Psoas muscle (tissue), 7 donors: ENCODE measurements at regions not wholly inside any gene's neighbourhood (a gene's known extent, or its start where the extent isn't known, plus 50 kb on each side); places are given as distances from the start of the nearest gene placed in this dataset.

Experiments
- ATAC-seq, 4 donors: fragments of 200-7000 bp; cut with Tn5 transposase; one replicate each; pipeline ENCODE4 v1.9.1; 2020; ENCODE audit warnings: moderate library complexity in 3 of 4, mild to moderate bottlenecking in 2 of 4
- DNase-seq, 2 donors: peaks; one replicate each; pipeline ENCODE4 v3.0.0-alpha.2; 2020
- H3K27ac ChIP-seq: fragments of 200-600 bp; one replicate; pipeline ENCODE4 v1.8.0; 2022
- H3K27me3 ChIP-seq, 3 donors: fragments of 200-600 bp in 1 of 3; one replicate each; pipeline versions ENCODE4 v1.6.1 to v1.8.0; 2013 to 2022; ENCODE audit warnings: low read length in 2 of 3, mild to moderate bottlenecking in 2 of 3, moderate library complexity in 1 of 3; ENCODE audit not compliant: insufficient read depth in 3 of 3
- H3K36me3 ChIP-seq, 2 donors: fragments of 200-600 bp in 1 of 2; one replicate each; pipeline versions ENCODE4 v1.6.1 to v1.8.0; 2013 to 2022; ENCODE audit warnings: low read depth in 1 of 2, mild to moderate bottlenecking in 1 of 2, moderate library complexity in 1 of 2; ENCODE audit not compliant: insufficient read depth in 1 of 2
- H3K4me1 ChIP-seq: fragments of 200-600 bp; one replicate; pipeline ENCODE4 v1.8.0; 2022
- H3K4me3 ChIP-seq: fragments of 200-600 bp; one replicate; pipeline ENCODE4 v1.8.0; 2022; ENCODE audit warnings: mild to moderate bottlenecking
- H3K9me3 ChIP-seq: fragments of 200-600 bp; one replicate; pipeline ENCODE4 v1.8.0; 2022
- WGBS, 3 donors: extraction: QIAGEN DNeasy Blood & Tissue Kit; methylation state at CpG; one replicate each; pipeline versions ENCODE4 v1.1.6 to v1.1.7; 2013; 5-methylcytosine and 5-hydroxymethylcytosine counted together
- intact Hi-C, 2 donors: fragments of 100-400 bp; cut with DNase I; formaldehyde crosslinking; loops; one replicate each; pipeline versions ENCODE4 v1.11.0 to v1.14.2; 2022
- TF ChIP-seq, protein P1 (sequence below): fragments of 200-600 bp; IDR thresholded peaks from one replicate; pipeline ENCODE4 v1.8.0; 2022; ENCODE audit warnings: antibody characterized with exemption
- donor health status: healthy with polysubstance abuse.
- donor health status: DM: no; HTN: no; CAD: no; lungs with moderate emphysema.
- donor health status: Bipolar disorder and iron deficiency.
- donor health status: healthy.
- donor health status: DM: yes; HTN: yes; CAD: no.
- donor health status: DM: no; HTN: no; CAD: no.
- donor health status: DM: yes; HTN: yes; CAD: no.

DNA sequence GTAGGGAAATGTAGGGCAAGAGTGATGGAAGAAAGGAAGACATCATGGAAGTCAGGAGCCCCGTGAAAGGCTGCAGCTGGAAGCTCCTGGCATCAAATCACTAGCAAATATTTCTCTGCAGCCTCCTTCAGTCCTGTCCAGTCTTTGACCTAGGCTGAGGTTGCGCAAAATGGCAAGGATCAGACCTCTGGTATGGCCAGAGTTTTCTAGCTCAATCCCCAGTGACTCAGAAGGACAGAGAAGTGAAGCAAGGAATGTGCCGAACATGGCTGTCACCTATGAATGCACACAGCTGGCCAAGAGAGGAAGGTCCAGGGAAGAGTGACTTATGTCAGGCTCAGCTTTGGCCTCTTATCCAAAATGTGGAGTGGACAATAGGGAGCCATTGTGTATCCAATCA, 71.1 kb upstream of the PHOX2B start:
- Histone ChIP-seq H3K9me3 (no peaks in the 10 kb centered on the region), H3K4me1 (no peaks in the 10 kb centered on the region), H3K27me3 (peaks cover 0 to 32% (median under 1%) of the 10 kb centered on the region in 3 donors), H3K27ac (no peak overlapping the region), H3K36me3 (no peaks in the 10 kb centered on the region), H3K4me3 (no peak overlapping the region)
- no peak for DNase-seq
- intact Hi-C loops, result no loop called here
- 71 to 92% (median 80%) methylated on average over 3 of the region's 3 CpGs for WGBS, 3 donors
- ATAC-seq, result no peak
- TF ChIP-seq, protein P1, sequence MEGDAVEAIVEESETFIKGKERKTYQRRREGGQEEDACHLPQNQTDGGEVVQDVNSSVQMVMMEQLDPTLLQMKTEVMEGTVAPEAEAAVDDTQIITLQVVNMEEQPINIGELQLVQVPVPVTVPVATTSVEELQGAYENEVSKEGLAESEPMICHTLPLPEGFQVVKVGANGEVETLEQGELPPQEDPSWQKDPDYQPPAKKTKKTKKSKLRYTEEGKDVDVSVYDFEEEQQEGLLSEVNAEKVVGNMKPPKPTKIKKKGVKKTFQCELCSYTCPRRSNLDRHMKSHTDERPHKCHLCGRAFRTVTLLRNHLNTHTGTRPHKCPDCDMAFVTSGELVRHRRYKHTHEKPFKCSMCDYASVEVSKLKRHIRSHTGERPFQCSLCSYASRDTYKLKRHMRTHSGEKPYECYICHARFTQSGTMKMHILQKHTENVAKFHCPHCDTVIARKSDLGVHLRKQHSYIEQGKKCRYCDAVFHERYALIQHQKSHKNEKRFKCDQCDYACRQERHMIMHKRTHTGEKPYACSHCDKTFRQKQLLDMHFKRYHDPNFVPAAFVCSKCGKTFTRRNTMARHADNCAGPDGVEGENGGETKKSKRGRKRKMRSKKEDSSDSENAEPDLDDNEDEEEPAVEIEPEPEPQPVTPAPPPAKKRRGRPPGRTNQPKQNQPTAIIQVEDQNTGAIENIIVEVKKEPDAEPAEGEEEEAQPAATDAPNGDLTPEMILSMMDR, result no peak

DNA sequence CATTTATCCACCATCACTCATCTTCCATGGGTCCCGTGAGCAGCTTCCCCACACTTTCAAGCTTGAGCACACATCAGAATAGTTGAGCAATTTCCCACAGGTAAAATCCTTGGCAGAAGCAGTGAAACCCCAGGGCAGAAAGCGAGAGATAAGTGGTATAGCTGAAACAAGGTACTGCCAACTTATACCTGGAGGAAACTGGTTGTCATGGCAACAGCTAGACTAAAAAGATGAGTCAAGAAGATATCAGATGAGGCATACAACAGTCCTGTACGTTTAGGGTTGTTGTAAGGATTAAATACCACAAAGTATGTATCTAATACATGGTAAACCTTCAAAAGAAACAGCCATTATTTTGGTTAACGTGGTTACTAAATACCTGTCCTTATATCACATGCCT, 66.9 kb upstream of the PHOX2B start:
- intact Hi-C loops, result no loop called here
- H3K4me3 ChIP-seq, result no peak overlapping the region
- TF ChIP-seq, protein P1, result no peak
- no peaks in the 10 kb centered on the region for H3K9me3 ChIP-seq
- H3K27me3 ChIP-seq, result peaks cover 0 to 21% (median 4%) of the 10 kb centered on the region in 3 donors
- H3K27ac ChIP-seq, result no peak overlapping the region
- no peaks in the 10 kb centered on the region for H3K36me3 ChIP-seq
- 65 to 76% (median 71%) methylated on average over 4 of the region's 4 CpGs for WGBS, 3 donors
- no peak for ATAC-seq
- H3K4me1 ChIP-seq, result no peaks in the 10 kb centered on the region
- DNase-seq, result no peak

DNA sequence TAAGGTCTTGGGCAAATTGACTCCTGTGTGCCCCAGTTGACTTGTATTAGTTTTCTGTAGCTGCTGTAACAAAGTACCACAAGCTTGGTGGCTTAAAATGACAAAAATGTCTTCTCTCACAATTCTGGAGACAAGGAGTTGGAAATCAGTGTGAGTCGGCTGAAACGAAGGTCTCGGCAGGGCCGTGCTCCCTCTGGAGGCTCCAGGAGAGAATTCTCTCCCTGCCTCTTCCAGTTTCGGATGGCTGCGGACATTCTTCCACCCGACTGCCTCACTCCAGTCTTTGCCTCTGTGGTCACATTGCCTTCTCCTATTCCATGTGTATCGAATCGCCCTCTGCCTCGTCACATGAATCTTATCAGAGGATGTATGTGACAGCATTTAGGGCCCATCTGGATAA, 66.0 kb upstream of the PHOX2B start:
- Histone ChIP-seq H3K4me3 (no peak overlapping the region), H3K9me3 (no peaks in the 10 kb centered on the region), H3K27me3 (peaks cover 0 to 22% (median 4%) of the 10 kb centered on the region in 3 donors), H3K27ac (no peak overlapping the region), H3K36me3 (no peaks in the 10 kb centered on the region), H3K4me1 (no peaks in the 10 kb centered on the region)
- no peak for ATAC-seq
- TF ChIP-seq, protein P1, result no peak
- intact Hi-C loops, result no loop called here
- no peak for DNase-seq
- WGBS, 3 donors, result 11 to 24% (median 24%) methylated on average over 10 of the region's 10 CpGs

DNA sequence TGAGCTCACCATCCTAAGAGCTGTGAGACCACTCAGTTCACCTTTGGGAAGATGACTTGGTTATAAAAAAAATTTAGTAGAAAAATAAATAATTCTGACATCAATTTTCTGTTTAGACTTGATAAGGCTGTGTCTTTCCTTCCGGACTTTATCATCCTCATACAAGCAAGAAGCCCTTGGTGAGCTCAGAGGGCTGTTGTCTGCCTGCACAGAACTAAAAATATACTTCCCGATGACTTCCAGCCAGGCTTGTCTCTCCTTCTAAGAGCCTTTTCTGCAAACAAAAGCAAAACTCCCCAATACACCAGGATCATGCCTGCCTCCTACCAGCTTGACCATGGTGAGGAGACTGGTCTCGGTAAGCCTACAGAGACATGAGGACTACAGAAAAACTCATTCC, 58.3 kb upstream of the PHOX2B start:
- Histone ChIP-seq H3K36me3 (no peaks in the 10 kb centered on the region), H3K27ac (no peak overlapping the region), H3K4me3 (no peak overlapping the region), H3K4me1 (no peaks in the 10 kb centered on the region), H3K9me3 (no peaks in the 10 kb centered on the region), H3K27me3 (peaks cover 0 to 5% (median 2%) of the 10 kb centered on the region in 3 donors)
- intact Hi-C loops, result no loop called here
- TF ChIP-seq, protein P1, result no peak
- ATAC-seq, result no peak
- no peak for DNase-seq
- WGBS, 3 donors, result 65 to 83% (median 81%) methylated on average over 3 of the region's 3 CpGs

DNA sequence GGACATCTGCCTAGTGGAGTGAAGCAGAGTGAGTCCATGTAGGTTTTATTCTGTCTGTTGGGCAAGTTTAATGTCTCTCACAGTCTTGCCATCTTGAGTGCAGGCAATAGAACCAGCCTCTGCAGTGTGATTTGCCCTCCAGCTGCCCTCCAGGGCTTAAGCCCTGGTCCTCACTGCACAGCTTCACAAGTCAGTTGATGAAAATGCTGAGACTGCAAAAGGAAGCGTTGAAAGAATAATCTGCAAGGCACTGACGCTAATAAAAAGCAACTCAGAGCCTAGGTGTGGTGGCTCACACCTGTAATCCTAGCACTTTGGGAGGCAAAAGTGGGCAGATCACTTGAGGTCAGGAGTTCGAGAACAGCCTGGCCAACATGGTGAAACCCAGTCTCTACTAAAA, 54.1 kb upstream of the PHOX2B start:
- Histone ChIP-seq H3K27me3 (peaks cover 0 to 3% (median 2%) of the 10 kb centered on the region in 3 donors), H3K27ac (no peak overlapping the region), H3K9me3 (no peaks in the 10 kb centered on the region), H3K36me3 (no peaks in the 10 kb centered on the region), H3K4me3 (no peak overlapping the region), H3K4me1 (no peaks in the 10 kb centered on the region)
- TF ChIP-seq, protein P1, result no peak
- intact Hi-C loops, result no loop called here
- no peak for ATAC-seq
- WGBS, 3 donors, result 82 to 86% (median 83%) methylated on average over 3 of the region's 3 CpGs
- no peak for DNase-seq
